Caco-2 (cell line): ENCODE measurements at regions not wholly inside any gene's neighbourhood (a gene's known extent, or its start where the extent isn't known, plus 50 kb on each side); places are given as distances from the start of the nearest gene placed in this dataset.
"Not testable (repeated sequence)": the region's sequence is repeated elsewhere in the genome, so short reads cannot be mapped to it uniquely, and the experiment has no call there.

ENCODE experiments used
- BruUV-seq: library from RNA; stranded (reverse); fragments of 400-500 nt; replicated peaks from 2 replicates; lab custom pipeline; 2021; lab: Mats Ljungman, UMichigan
- CTCF ChIA-PET: fragments of 300-600 bp; sonication (Branson Sonifier 250); formaldehyde crosslinking; loops from one replicate; lab custom pipeline; 2022; ENCODE audit warnings: antibody characterized with exemption; lab: Charles Lee
- POLR2A ChIA-PET: fragments of 300-600 bp; sonication (Branson Sonifier 250); formaldehyde crosslinking; loops from one replicate; lab custom pipeline; 2022; ENCODE audit warnings: antibody characterized with exemption; lab: Charles Lee
- DNase-seq, 2 experiments: peaks; one replicate each; pipeline versions ENCODE4 v3.0.0 to v3.0.0-alpha.2; 2020 to 2022
- H3K27me3 ChIP-seq: replicated peaks from 2 replicates; pipeline ENCODE4 v1.6.0; 2011; ENCODE audit warnings: low read length; ENCODE audit not compliant: control insufficient read depth, insufficient read depth
- H3K36me3 ChIP-seq: 2 replicates; pipeline ENCODE4 v1.5.1; 2011; ENCODE audit warnings: low read length; ENCODE audit not compliant: control insufficient read depth, insufficient read depth
- H3K4me1 ChIP-seq: fragments of 250-450 bp; sonication (Bioruptor Pico); 2 replicates; pipeline ENCODE4 v1.5.1; 2020; ENCODE audit warnings: mild to moderate bottlenecking
- H3K4me3 ChIP-seq: 2 replicates; pipeline ENCODE4 v1.5.1; 2011; ENCODE audit warnings: low read depth, mild to moderate bottlenecking, control low read depth, low read length
- H3K9me3 ChIP-seq: fragments of 250-450 bp; sonication (Bioruptor Pico); 2 replicates; pipeline ENCODE4 v1.5.1; 2020; ENCODE audit warnings: mild to moderate bottlenecking, moderate library complexity
- H3K27ac Mint-ChIP-seq: one replicate; pipeline ENCODE4 v1.8.0; 2022; ENCODE audit warnings: mixed read lengths; ENCODE audit not compliant: unreplicated experiment
- H3K27me3 Mint-ChIP-seq: one replicate; pipeline ENCODE4 v1.8.0; 2022; ENCODE audit warnings: mixed read lengths; ENCODE audit not compliant: insufficient read depth, unreplicated experiment
- H3K36me3 Mint-ChIP-seq: one replicate; pipeline ENCODE4 v1.8.0; 2022; ENCODE audit warnings: mild to moderate bottlenecking, mixed read lengths; ENCODE audit not compliant: insufficient read depth, unreplicated experiment
- H3K4me1 Mint-ChIP-seq: one replicate; pipeline ENCODE4 v1.8.0; 2022; ENCODE audit warnings: low read depth, mixed read lengths; ENCODE audit not compliant: unreplicated experiment
- H3K4me3 Mint-ChIP-seq: one replicate; pipeline ENCODE4 v1.8.0; 2022; ENCODE audit warnings: mild to moderate bottlenecking, moderate library complexity, mixed read lengths; ENCODE audit not compliant: unreplicated experiment
- H3K9me3 Mint-ChIP-seq: one replicate; pipeline ENCODE4 v1.8.0; 2022; ENCODE audit warnings: mixed read lengths; ENCODE audit not compliant: unreplicated experiment
- intact Hi-C: fragments of 100-400 bp; cut with micrococcal nuclease; formaldehyde crosslinking; loops from one replicate; pipeline ENCODE4 v1.10.0; 2022; ENCODE audit not compliant: unreplicated experiment
- TF ChIP-seq, protein P1 (sequence below), 2 experiments: fragments of 200-600 bp in 1 of 2; IDR thresholded peaks; 1 replicate in 1 of 2; 2 replicates in 1 of 2; pipeline versions ENCODE4 v1.5.1 to v1.8.0; 2011 to 2022; ENCODE audit warnings: antibody characterized with exemption in 1 of 2, control low read depth in 1 of 2, inconsistent platforms in 1 of 2, low read depth in 1 of 2, low read length in 1 of 2, mild to moderate bottlenecking in 1 of 2, moderate library complexity in 1 of 2; ENCODE audit not compliant: insufficient read depth in 1 of 2, severe bottlenecking in 1 of 2, unreplicated experiment in 1 of 2

DNA sequence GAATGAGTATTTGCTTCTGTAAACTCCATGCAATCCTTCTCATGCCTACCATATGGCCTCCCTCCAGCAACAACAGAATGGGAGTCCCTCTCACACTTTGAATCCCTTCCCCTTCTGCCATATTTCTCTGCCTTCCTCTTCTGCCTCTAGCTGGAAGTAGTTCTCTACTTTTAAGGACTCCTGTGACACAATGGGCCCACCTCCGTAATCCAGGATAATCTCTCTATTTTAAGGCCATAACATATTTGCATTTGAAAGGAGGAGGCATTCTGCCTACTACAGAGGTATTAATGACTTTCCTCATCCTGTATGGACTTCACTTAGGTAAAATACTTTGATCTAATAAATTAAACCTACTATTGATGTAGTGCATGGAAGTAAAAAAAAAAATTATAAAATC is 155.4 kb upstream of the ITGA1 start:
- Mint-ChIP-seq H3K9me3 (no peaks in the 10 kb centered on the region), H3K4me1 (no peaks in the 10 kb centered on the region), H3K27ac (no peak overlapping the region), H3K36me3 (no peaks in the 10 kb centered on the region), H3K27me3 (no peaks in the 10 kb centered on the region), H3K4me3 (no peak overlapping the region)
- no peak for DNase-seq
- no peaks in the 10 kb centered on the region; the same call in 1 of the 2 replicates for H3K9me3 ChIP-seq
- H3K36me3 ChIP-seq: no peaks in the 10 kb centered on the region
- H3K4me1 ChIP-seq: no peaks in the 10 kb centered on the region
- no peak overlapping the region for H3K4me3 ChIP-seq
- POLR2A ChIA-PET: no interaction called here
- intact Hi-C loops: no loop called here
- CTCF ChIA-PET: no interaction called here
- TF ChIP-seq, protein P1, sequence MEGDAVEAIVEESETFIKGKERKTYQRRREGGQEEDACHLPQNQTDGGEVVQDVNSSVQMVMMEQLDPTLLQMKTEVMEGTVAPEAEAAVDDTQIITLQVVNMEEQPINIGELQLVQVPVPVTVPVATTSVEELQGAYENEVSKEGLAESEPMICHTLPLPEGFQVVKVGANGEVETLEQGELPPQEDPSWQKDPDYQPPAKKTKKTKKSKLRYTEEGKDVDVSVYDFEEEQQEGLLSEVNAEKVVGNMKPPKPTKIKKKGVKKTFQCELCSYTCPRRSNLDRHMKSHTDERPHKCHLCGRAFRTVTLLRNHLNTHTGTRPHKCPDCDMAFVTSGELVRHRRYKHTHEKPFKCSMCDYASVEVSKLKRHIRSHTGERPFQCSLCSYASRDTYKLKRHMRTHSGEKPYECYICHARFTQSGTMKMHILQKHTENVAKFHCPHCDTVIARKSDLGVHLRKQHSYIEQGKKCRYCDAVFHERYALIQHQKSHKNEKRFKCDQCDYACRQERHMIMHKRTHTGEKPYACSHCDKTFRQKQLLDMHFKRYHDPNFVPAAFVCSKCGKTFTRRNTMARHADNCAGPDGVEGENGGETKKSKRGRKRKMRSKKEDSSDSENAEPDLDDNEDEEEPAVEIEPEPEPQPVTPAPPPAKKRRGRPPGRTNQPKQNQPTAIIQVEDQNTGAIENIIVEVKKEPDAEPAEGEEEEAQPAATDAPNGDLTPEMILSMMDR (IDR thresholded peaks at IDR 0.05; ENCODE audit: insufficient read depth in 1 of 2, low read depth in 1 of 2, low read length in 1 of 2, severe bottlenecking in 1 of 2, unreplicated experiment in 1 of 2): no peak
- BruUV-seq: no TSS peak
- H3K27me3 ChIP-seq: no peaks in the 10 kb centered on the region

DNA sequence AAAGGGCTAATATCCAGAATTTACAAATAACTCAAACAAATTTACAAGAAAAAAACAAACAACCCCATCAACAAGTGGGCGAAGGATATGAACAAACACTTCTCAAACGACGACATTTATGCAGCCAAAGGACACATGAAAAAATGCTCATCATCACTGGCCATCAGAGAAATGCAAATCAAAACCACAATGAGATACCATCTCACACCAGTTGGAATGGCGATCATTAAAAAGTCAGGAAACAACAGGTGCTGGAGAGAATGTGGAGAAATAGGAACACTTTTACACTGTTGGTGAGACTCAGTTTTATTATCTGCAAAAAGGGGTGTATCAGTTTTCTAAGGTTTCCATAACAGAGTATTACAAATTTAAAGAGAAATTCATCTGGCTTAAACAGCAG is 153.5 kb upstream of the ITGA1 start:
- BruUV-seq, H3K27me3 ChIP-seq, H3K36me3 ChIP-seq, H3K27ac Mint-ChIP-seq, H3K9me3 Mint-ChIP-seq, DNase-seq, H3K4me1 ChIP-seq, POLR2A ChIA-PET, H3K4me3 ChIP-seq, H3K4me3 Mint-ChIP-seq, H3K9me3 ChIP-seq, CTCF ChIA-PET, H3K4me1 Mint-ChIP-seq, intact Hi-C loops, H3K27me3 Mint-ChIP-seq, H3K36me3 Mint-ChIP-seq: not testable (repeated sequence)

DNA sequence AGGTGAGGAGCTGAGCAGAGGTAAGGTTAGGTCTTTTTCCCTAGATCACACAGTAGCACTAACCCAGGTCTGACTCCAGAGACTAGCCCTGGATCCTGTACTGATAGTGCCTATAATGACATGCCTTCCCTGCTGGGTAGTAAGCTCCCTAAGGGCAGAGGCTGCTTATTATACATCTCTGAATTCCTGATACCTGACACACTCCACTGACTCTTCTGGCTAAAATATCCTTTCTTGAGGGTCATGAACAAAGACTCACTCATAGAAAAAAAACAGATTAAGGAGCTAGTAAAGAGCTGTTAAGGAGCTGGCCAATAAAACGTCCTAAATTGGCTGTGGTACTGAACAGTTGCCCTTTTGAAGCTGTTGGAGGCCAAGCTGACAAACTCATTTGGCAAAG is 149.0 kb upstream of the ITGA1 start:
- no peak for DNase-seq
- Histone ChIP-seq H3K27me3 (no peaks in the 10 kb centered on the region), H3K4me3 (no peak overlapping the region), H3K36me3 (no peaks in the 10 kb centered on the region), H3K9me3 (peaks cover 5% of the 10 kb centered on the region; the same call in 1 of the 2 replicates), H3K4me1 (no peaks in the 10 kb centered on the region)
- TF ChIP-seq, protein P1 (IDR thresholded peaks at IDR 0.05; ENCODE audit: insufficient read depth in 1 of 2, low read depth in 1 of 2, low read length in 1 of 2, severe bottlenecking in 1 of 2, unreplicated experiment in 1 of 2): no peak
- H3K4me1 Mint-ChIP-seq: no peaks in the 10 kb centered on the region
- peaks cover 5% of the 10 kb centered on the region for H3K27me3 Mint-ChIP-seq
- no peak overlapping the region for H3K4me3 Mint-ChIP-seq
- CTCF ChIA-PET: no interaction called here
- BruUV-seq: no TSS peak
- intact Hi-C loops: no loop called here
- H3K36me3 Mint-ChIP-seq: no peaks in the 10 kb centered on the region
- no peak overlapping the region for H3K27ac Mint-ChIP-seq
- no peaks in the 10 kb centered on the region for H3K9me3 Mint-ChIP-seq
- POLR2A ChIA-PET: no interaction called here

DNA sequence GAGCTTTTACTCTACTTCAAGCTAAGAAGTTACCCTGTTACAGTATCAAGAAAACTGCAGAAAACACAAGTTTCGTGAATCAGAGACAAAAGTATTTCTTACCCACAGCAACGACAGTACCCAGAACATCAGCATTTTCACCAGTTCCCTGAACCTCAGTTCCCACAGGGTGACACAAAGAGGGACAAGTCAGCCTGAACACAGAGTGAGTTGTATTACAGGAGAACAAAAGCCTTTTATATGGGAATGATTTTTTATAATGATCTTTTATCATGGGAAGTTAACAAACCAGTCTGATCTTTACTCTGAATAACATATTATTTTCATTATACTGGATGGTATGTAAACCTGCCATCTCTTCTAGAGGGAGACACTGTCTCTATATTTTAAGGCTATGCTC is 139.0 kb upstream of the ITGA1 start:
- H3K36me3 Mint-ChIP-seq: no peaks in the 10 kb centered on the region
- no peak for DNase-seq
- H3K4me1 Mint-ChIP-seq: no peaks in the 10 kb centered on the region
- Histone ChIP-seq H3K27me3 (no peaks in the 10 kb centered on the region), H3K9me3 (no peaks in the 10 kb centered on the region; the same call in 1 of the 2 replicates), H3K4me1 (no peaks in the 10 kb centered on the region), H3K36me3 (no peaks in the 10 kb centered on the region), H3K4me3 (no peak overlapping the region)
- intact Hi-C loops: no loop called here
- no peaks in the 10 kb centered on the region for H3K27me3 Mint-ChIP-seq
- TF ChIP-seq, protein P1 (IDR thresholded peaks at IDR 0.05; ENCODE audit: insufficient read depth in 1 of 2, low read depth in 1 of 2, low read length in 1 of 2, severe bottlenecking in 1 of 2, unreplicated experiment in 1 of 2): no peak
- POLR2A ChIA-PET: no interaction called here
- no TSS peak for BruUV-seq
- CTCF ChIA-PET: no interaction called here
- peaks cover 11% of the 10 kb centered on the region for H3K9me3 Mint-ChIP-seq
- no peak overlapping the region for H3K27ac Mint-ChIP-seq
- H3K4me3 Mint-ChIP-seq: no peak overlapping the region
